ENCODE measurements at regions not wholly inside any gene's neighbourhood (a gene's known extent, or its start where the extent isn't known, plus 50 kb on each side); places are given as distances from the start of the nearest gene placed in this dataset.

DNA sequence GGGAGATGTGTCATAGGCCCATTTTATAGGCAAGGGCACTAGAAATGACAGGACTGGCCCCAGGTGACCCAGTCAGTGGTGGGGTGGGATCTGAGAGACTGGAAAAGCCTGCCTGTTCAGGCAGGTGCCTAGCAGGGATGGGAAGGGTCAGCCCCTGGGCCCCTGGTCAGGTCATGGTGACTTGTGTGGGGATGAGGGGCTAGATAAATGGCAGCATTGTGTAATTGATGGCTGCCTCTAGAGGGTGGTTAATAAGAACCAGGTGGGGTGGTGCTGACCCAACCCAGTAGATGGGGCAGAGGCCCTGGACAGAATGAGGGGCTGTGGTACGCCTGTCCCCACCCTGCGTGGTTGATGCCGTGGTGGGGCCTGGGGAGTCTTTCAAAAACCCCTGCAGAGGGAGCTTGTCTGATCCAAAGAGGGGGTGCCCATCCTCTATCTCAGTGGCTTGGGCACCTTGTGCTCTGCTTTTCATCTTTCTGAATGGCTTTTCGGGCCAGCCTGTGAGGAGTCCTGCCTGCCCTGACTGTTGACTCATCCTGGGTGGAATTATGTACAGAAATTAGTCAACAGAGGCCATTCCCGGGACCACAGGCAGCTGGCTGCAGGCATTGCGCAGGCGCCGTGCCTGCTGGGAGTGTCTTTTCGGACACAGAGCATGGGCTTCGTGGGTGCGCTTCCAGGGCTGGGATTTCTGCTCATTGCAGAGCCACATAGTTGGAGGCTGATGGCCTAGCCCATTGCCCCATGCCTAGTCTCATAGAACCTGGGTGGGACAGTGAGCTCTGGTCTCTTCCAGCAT is 93.6 kb upstream of the PITX1 start:
- Histone ChIP-seq H3K4me1 (no peaks in the 10 kb centered on the region), H3K4me3 (no peak overlapping the region), H3K36me3 (ENCODE audit: low read depth, missing control alignments) (no peaks in the 10 kb centered on the region), H3K27ac (no peak overlapping the region), H3K27me3 (no peaks in the 10 kb centered on the region), H3K9me3 (no peaks in the 10 kb centered on the region)
- intact Hi-C loops (cut with DNase I; ENCODE audit: low total_unique reads) = no loop called here
- 92 to 98% methylated on average over 6 to 11 of the region's 11 CpGs for WGBS, 2 donors
- no peak for DNase-seq
- TF ChIP-seq POLR2A (IDR thresholded peaks at IDR 0.05) = no peak
- TF ChIP-seq, protein P1, sequence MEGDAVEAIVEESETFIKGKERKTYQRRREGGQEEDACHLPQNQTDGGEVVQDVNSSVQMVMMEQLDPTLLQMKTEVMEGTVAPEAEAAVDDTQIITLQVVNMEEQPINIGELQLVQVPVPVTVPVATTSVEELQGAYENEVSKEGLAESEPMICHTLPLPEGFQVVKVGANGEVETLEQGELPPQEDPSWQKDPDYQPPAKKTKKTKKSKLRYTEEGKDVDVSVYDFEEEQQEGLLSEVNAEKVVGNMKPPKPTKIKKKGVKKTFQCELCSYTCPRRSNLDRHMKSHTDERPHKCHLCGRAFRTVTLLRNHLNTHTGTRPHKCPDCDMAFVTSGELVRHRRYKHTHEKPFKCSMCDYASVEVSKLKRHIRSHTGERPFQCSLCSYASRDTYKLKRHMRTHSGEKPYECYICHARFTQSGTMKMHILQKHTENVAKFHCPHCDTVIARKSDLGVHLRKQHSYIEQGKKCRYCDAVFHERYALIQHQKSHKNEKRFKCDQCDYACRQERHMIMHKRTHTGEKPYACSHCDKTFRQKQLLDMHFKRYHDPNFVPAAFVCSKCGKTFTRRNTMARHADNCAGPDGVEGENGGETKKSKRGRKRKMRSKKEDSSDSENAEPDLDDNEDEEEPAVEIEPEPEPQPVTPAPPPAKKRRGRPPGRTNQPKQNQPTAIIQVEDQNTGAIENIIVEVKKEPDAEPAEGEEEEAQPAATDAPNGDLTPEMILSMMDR (IDR thresholded peaks at IDR 0.05) = no peak

DNA sequence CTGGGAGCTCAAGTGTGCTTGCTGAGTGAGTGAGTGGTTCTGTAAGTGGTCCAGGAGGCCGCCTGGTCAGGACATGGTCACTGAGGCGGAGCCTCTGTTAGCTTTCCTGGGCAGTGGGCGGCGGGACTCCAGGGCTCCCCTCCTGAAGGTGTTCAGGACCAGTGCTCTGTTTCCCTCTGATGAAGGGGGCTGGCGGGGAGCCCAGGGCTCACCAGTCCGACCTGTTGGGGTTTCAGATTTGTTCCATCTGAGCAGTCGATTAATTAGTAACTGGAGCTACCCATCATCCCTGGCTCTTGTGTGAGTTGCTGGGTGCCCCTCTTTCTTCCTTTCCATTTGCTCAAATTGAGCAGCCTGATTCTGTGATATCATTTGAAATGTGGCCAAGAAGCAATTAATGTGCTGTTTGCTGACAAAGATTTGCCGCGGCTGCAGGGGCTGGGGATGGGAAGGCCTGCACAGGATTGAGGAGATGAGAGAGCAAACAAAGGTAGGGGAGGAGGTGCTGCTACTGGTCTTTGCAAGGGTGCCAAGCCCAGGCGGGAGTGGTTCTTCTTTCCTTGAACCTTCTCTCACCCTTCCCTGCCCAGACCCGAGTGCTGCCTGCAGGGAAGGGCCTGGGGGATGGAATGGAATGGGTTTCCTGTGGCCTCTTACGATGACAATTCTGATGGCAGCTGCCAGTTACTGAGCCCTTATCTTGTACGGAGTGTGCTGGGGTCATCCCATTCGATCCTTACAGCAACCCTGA is 92.8 kb upstream of the PITX1 start:
- TF ChIP-seq, protein P1 (IDR thresholded peaks at IDR 0.05) = no peak
- no peak for TF ChIP-seq POLR2A (IDR thresholded peaks at IDR 0.05)
- 64 to 69% methylated on average over 9 to 14 of the region's 14 CpGs for WGBS, 2 donors
- H3K27me3 ChIP-seq = no peaks in the 10 kb centered on the region
- no peaks in the 10 kb centered on the region for H3K4me1 ChIP-seq
- H3K9me3 ChIP-seq = no peaks in the 10 kb centered on the region
- no peak overlapping the region for H3K4me3 ChIP-seq
- DNase-seq = no peak
- intact Hi-C loops (cut with DNase I; ENCODE audit: low total_unique reads) = no loop called here
- no peak overlapping the region for H3K27ac ChIP-seq
- H3K36me3 ChIP-seq (ENCODE audit: low read depth, missing control alignments) = no peaks in the 10 kb centered on the region

DNA sequence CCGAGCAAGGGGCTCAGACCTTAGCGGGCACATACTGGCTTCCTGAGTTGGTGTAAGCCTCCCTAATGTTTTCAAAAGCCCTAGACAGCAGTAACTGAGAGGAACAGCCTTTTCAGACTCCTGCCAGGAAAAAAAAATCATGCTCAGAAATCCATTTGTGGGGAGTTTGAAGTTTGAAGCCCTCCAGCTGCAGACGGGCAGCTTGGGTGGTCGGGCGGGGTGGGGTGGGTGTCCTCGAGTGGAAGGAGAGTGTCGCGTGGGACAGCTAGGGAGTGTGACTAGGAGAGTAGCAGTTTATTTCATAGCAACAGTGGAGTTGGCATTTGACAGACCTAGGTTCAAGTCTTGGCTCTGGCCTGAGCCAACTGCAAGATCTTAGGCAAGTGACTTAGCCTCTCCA is 90.7 kb upstream of the PITX1 start:
- intact Hi-C loops (cut with DNase I; ENCODE audit: low total_unique reads) = no loop called here
- Histone ChIP-seq H3K4me3 (no peak overlapping the region), H3K27me3 (no peaks in the 10 kb centered on the region), H3K9me3 (no peaks in the 10 kb centered on the region), H3K36me3 (ENCODE audit: low read depth, missing control alignments) (no peaks in the 10 kb centered on the region), H3K27ac (no peak overlapping the region), H3K4me1 (no peaks in the 10 kb centered on the region)
- TF ChIP-seq, protein P1 (IDR thresholded peaks at IDR 0.05) = no peak
- no peak for TF ChIP-seq POLR2A (IDR thresholded peaks at IDR 0.05)
- 52 to 68% methylated on average over 7 to 8 of the region's 8 CpGs for WGBS, 2 donors
- no peak for DNase-seq

DNA sequence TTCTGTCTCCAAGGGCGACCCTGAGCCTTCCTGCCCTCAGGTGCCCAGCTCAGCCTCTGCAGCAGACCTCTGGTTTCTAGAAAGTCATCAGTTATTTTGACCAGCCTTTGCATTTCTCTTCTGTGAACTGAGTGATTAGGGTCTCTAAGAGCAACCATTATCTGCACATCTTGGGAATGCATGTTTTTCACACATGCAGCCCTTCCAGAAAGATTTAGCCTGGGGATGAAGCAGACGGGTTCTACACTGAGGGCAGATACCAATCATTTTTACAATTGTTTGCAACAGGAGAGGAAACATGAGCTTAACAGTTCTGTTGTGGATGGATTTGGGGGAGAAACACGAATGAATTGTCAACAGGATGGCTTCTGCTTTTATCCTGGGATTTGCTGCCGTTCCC is 90.1 kb upstream of the PITX1 start:
- DNase-seq = no peak
- no peaks in the 10 kb centered on the region for H3K36me3 ChIP-seq (ENCODE audit: low read depth, missing control alignments)
- H3K27ac ChIP-seq = no peak overlapping the region
- H3K9me3 ChIP-seq = no peaks in the 10 kb centered on the region
- WGBS, 2 donors = 63 to 65% methylated on average over 4 of the region's 4 CpGs
- TF ChIP-seq, protein P1 (IDR thresholded peaks at IDR 0.05) = no peak
- TF ChIP-seq POLR2A (IDR thresholded peaks at IDR 0.05) = no peak
- H3K27me3 ChIP-seq = no peaks in the 10 kb centered on the region
- H3K4me1 ChIP-seq = no peaks in the 10 kb centered on the region
- intact Hi-C loops (cut with DNase I; ENCODE audit: low total_unique reads) = no loop called here
- no peak overlapping the region for H3K4me3 ChIP-seq

All from testis (tissue), 2 donors.